Activated CD8-positive, alpha-beta T cell treated with anti-CD3 and anti-CD28 coated beads for 36 hours (primary cell): ENCODE measurements at regions not wholly inside any gene's neighbourhood (a gene's known extent, or its start where the extent isn't known, plus 50 kb on each side); places are given as distances from the start of the nearest gene placed in this dataset.

Source experiments
- ATAC-seq: fragments of 200-7000 bp; cut with Tn5 transposase; one replicate; pipeline ENCODE4 v1.10.0; 2021; ENCODE audit warnings: mild to moderate bottlenecking, moderate library complexity
- CTCF ChIA-PET: fragments of 350-600 bp; sonication (Branson Sonifier 250); formaldehyde crosslinking; loops from one replicate; lab custom pipeline; 2021; ENCODE audit warnings: antibody characterized with exemption; lab: Charles Lee
- POLR2A ChIA-PET: fragments of 350-600 bp; sonication (Branson Sonifier 250); formaldehyde crosslinking; loops from one replicate; lab custom pipeline; 2021; ENCODE audit warnings: antibody characterized with exemption; lab: Charles Lee
- DNase-seq: peaks from one replicate; pipeline ENCODE4 v3.0.0-alpha.2; 2020
- H3K27ac Mint-ChIP-seq: one replicate; pipeline ENCODE4 v1.8.0; 2021; ENCODE audit warnings: mild to moderate bottlenecking, mixed read lengths
- H3K27me3 Mint-ChIP-seq: one replicate; pipeline ENCODE4 v1.8.0; 2021; ENCODE audit warnings: mixed read lengths
- H3K36me3 Mint-ChIP-seq: one replicate; pipeline ENCODE4 v1.8.0; 2021; ENCODE audit warnings: low read depth, mixed read lengths
- H3K4me1 Mint-ChIP-seq: one replicate; pipeline ENCODE4 v1.8.0; 2021; ENCODE audit warnings: low read depth, mixed read lengths
- H3K4me3 Mint-ChIP-seq: one replicate; pipeline ENCODE4 v1.8.0; 2021; ENCODE audit warnings: mild to moderate bottlenecking, moderate library complexity, mixed read lengths
- H3K9me3 Mint-ChIP-seq: one replicate; pipeline ENCODE4 v1.8.0; 2021; ENCODE audit warnings: mixed read lengths
- CTCF ChIP-seq: fragments of 200-600 bp; IDR thresholded peaks from one replicate; pipeline ENCODE4 v1.8.0; 2022; ENCODE audit warnings: antibody characterized with exemption, mild to moderate bottlenecking
- intact Hi-C: fragments of 100-400 bp; cut with micrococcal nuclease; formaldehyde crosslinking; loops from one replicate; pipeline ENCODE4 v1.10.0; 2022

- intact Hi-C loops, result no loop called here
- no peaks in the 10 kb centered on the region for H3K9me3 Mint-ChIP-seq
- H3K4me3 Mint-ChIP-seq, result no peak overlapping the region
- no peak for ATAC-seq
- H3K27ac Mint-ChIP-seq, result no peak overlapping the region
- no peaks in the 10 kb centered on the region for H3K36me3 Mint-ChIP-seq
- H3K27me3 Mint-ChIP-seq, result peaks cover 5% of the 10 kb centered on the region
- TF ChIP-seq CTCF, result no peak
- DNase-seq, result no peak
- CTCF ChIA-PET, result no interaction called here
- no peaks in the 10 kb centered on the region for H3K4me1 Mint-ChIP-seq
- POLR2A ChIA-PET, result no interaction called here
These were observed 101.5 kb downstream of the C1orf94 start for GRCh38 chr1:34278211-34278610.

GRCh38 chr1:34279971-34280370 is 103.3 kb downstream of the C1orf94 start:
- intact Hi-C loops, result no loop called here
- no peak for DNase-seq
- POLR2A ChIA-PET, result no interaction called here
- Mint-ChIP-seq H3K4me1 (no peaks in the 10 kb centered on the region), H3K27ac (no peak overlapping the region), H3K27me3 (peaks cover 13% of the 10 kb centered on the region), H3K4me3 (no peak overlapping the region), H3K9me3 (no peaks in the 10 kb centered on the region), H3K36me3 (no peaks in the 10 kb centered on the region)
- CTCF ChIA-PET, result no interaction called here
- no peak for TF ChIP-seq CTCF
- ATAC-seq, result no peak

GRCh38 chr1:34280509-34280908 is 103.8 kb downstream of the C1orf94 start:
- no peaks in the 10 kb centered on the region for H3K9me3 Mint-ChIP-seq
- ATAC-seq, result no peak
- H3K36me3 Mint-ChIP-seq, result no peaks in the 10 kb centered on the region
- no peak for TF ChIP-seq CTCF
- H3K27ac Mint-ChIP-seq, result no peak overlapping the region
- no peaks in the 10 kb centered on the region for H3K4me1 Mint-ChIP-seq
- no peak for DNase-seq
- no peak overlapping the region for H3K4me3 Mint-ChIP-seq
- intact Hi-C loops, result no loop called here
- CTCF ChIA-PET, result no interaction called here
- POLR2A ChIA-PET, result no interaction called here
- peaks cover 13% of the 10 kb centered on the region for H3K27me3 Mint-ChIP-seq

GRCh38 chr1:34283142-34283541 is 106.4 kb downstream of the C1orf94 start:
- no peak overlapping the region for H3K4me3 Mint-ChIP-seq
- intact Hi-C loops, result no loop called here
- H3K4me1 Mint-ChIP-seq, result no peaks in the 10 kb centered on the region
- no peak for ATAC-seq
- TF ChIP-seq CTCF, result no peak
- POLR2A ChIA-PET, result no interaction called here
- CTCF ChIA-PET, result no interaction called here
- H3K9me3 Mint-ChIP-seq, result no peaks in the 10 kb centered on the region
- DNase-seq, result no peak
- H3K27me3 Mint-ChIP-seq, result peaks cover 13% of the 10 kb centered on the region
- no peaks in the 10 kb centered on the region for H3K36me3 Mint-ChIP-seq
- no peak overlapping the region for H3K27ac Mint-ChIP-seq

GRCh38 chr1:34286511-34286910 is 109.8 kb downstream of the C1orf94 start:
- ChIA-PET POLR2A (no interaction called here), CTCF (no interaction called here)
- ATAC-seq (no peak), DNase-seq (no peak)
- Mint-ChIP-seq H3K27ac (no peak overlapping the region), H3K4me3 (no peak overlapping the region), H3K4me1 (no peaks in the 10 kb centered on the region), H3K9me3 (no peaks in the 10 kb centered on the region), H3K27me3 (peaks cover 8% of the 10 kb centered on the region), H3K36me3 (no peaks in the 10 kb centered on the region)
- intact Hi-C loops, result no loop called here
- no peak for TF ChIP-seq CTCF
